Ovary (tissue), 3 donors: ENCODE measurements at regions not wholly inside any gene's neighbourhood (a gene's known extent, or its start where the extent isn't known, plus 50 kb on each side); places are given as distances from the start of the nearest gene placed in this dataset.

Experiments used
- EP300 ChIP-seq: sonication (generic); formaldehyde crosslinking; IDR thresholded peaks from one replicate; pipeline ENCODE4 v1.6.1; 2017; ENCODE audit warnings: antibody characterized with exemption
- POLR2A ChIP-seq: fragments of 450-650 bp; IDR thresholded peaks from one replicate; pipeline ENCODE4 v1.6.1; 2017; ENCODE audit warnings: antibody characterized with exemption, mild to moderate bottlenecking, moderate library complexity
- TF ChIP-seq, protein P1 (sequence below), 3 donors: fragments of 450-650 bp in 2 of 3; fragments of 200-600 bp in 1 of 3; IDR thresholded peaks; one replicate each; pipeline versions ENCODE4 v1.5.1 to v1.8.0; 2016 to 2022; ENCODE audit warnings: antibody characterized with exemption in 3 of 3, mild to moderate bottlenecking in 1 of 3
- donor health status: DM: no; HTN: no; CAD: no.

DNA sequence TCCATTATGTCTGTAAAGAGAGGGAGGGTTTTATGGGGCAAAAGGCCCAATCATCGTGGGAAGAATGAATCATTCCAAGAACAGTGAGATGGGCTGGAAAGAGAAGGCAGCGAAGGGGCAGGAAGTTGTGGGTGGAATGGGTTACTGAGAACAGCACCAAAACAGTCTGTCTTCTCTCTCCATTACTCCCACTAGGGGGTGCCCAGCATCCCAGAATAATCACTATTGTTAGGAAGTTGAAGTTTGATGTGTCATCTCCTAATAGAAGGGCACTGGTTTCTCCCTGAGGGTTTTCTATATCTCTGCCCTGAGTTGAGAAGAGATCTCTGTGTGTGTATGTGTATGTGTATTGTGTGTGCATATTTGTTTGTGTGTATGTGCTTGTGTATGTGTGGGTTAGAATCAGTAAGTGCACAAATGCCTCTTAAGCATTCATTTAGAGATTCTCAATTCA, 76.6 kb upstream of the MAP4K3 start:
- TF ChIP-seq, protein P1, sequence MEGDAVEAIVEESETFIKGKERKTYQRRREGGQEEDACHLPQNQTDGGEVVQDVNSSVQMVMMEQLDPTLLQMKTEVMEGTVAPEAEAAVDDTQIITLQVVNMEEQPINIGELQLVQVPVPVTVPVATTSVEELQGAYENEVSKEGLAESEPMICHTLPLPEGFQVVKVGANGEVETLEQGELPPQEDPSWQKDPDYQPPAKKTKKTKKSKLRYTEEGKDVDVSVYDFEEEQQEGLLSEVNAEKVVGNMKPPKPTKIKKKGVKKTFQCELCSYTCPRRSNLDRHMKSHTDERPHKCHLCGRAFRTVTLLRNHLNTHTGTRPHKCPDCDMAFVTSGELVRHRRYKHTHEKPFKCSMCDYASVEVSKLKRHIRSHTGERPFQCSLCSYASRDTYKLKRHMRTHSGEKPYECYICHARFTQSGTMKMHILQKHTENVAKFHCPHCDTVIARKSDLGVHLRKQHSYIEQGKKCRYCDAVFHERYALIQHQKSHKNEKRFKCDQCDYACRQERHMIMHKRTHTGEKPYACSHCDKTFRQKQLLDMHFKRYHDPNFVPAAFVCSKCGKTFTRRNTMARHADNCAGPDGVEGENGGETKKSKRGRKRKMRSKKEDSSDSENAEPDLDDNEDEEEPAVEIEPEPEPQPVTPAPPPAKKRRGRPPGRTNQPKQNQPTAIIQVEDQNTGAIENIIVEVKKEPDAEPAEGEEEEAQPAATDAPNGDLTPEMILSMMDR (IDR thresholded peaks at IDR 0.05): peak in 1 of 3 donors; percentile 44
- no peak for TF ChIP-seq POLR2A
- no peak for TF ChIP-seq EP300
